Body of pancreas (tissue), 4 donors: ENCODE measurements at regions not wholly inside any gene's neighbourhood (a gene's known extent, or its start where the extent isn't known, plus 50 kb on each side); places are given as distances from the start of the nearest gene placed in this dataset.

ENCODE experiments used
- ATAC-seq: fragments of 150-250 bp; one replicate; pipeline ENCODE4 v1.9.1; 2016
- DNase-seq, 4 donors: peaks; one replicate each; pipeline ENCODE4 v3.0.0-alpha.2; 2019
- H3K27ac ChIP-seq, 4 donors: fragments of 200-600 bp; sonication (generic); 1 replicate in 3 of 4; 2 replicates in 1 of 4; pipeline versions ENCODE4 v1.5.1 to v1.6.1; 2016 to 2019; ENCODE audit warnings: mild to moderate bottlenecking in 1 of 4, mixed read lengths in 1 of 4, moderate library complexity in 1 of 4
- H3K27me3 ChIP-seq, 2 donors: fragments of 200-600 bp; sonication (generic); one replicate each; pipeline ENCODE4 v1.6.0; 2016; ENCODE audit warnings: mild to moderate bottlenecking in 1 of 2
- H3K36me3 ChIP-seq, 2 donors: fragments of 200-600 bp; sonication (generic); replicated peaks in 1 of 2; 2 replicates each; pipeline ENCODE4 v1.5.1; 2016; ENCODE audit warnings: low read depth in 2 of 2; ENCODE audit not compliant: insufficient read depth in 1 of 2
- H3K4me1 ChIP-seq: fragments of 200-600 bp; sonication (generic); one replicate; pipeline ENCODE4 v1.6.0; 2016
- H3K4me3 ChIP-seq, 2 donors: fragments of 200-600 bp; sonication (generic); 1 replicate in 1 of 2; 2 replicates in 1 of 2; pipeline ENCODE4 v1.5.1; 2016 to 2019
- H3K9me3 ChIP-seq, 3 donors: fragments of 200-600 bp; sonication (generic); 1 replicate in 2 of 3; 2 replicates in 1 of 3; pipeline ENCODE4 v1.5.1; 2016
- CTCF ChIP-seq, 7 experiments: fragments of 450-650 bp in 4 of 7; fragments of 200-600 bp in 3 of 7; sonication (generic) in 3 of 7; IDR thresholded peaks; one replicate each; pipeline ENCODE4 v1.5.1; 2016 to 2019; ENCODE audit warnings: antibody characterized with exemption in 7 of 7
- POLR2A ChIP-seq, 3 donors: fragments of 450-650 bp; IDR thresholded peaks; one replicate each; pipeline ENCODE4 v1.6.1; 2016; ENCODE audit warnings: antibody characterized with exemption in 3 of 3, mild to moderate bottlenecking in 2 of 3
- WGBS, 2 donors: methylation state at CpG; one replicate each; pipeline ENCODE4 v1.1.5; 2017; 5-methylcytosine and 5-hydroxymethylcytosine counted together
- intact Hi-C: fragments of 100-400 bp; cut with DNase I; formaldehyde crosslinking; loops from one replicate; pipeline ENCODE4 v1.15.1; 2023

- H3K9me3 ChIP-seq = no peaks in the 10 kb centered on the region
- ATAC-seq = no peak
- intact Hi-C loops = loop anchor here (10.0 kb wide), 1 partner anchor 61 kb away; no protein-coding TSS in a partner anchor
These were observed 581.4 kb upstream of the PIK3C3 start for GRCh38 chr18:41373612-41374011.

DNA sequence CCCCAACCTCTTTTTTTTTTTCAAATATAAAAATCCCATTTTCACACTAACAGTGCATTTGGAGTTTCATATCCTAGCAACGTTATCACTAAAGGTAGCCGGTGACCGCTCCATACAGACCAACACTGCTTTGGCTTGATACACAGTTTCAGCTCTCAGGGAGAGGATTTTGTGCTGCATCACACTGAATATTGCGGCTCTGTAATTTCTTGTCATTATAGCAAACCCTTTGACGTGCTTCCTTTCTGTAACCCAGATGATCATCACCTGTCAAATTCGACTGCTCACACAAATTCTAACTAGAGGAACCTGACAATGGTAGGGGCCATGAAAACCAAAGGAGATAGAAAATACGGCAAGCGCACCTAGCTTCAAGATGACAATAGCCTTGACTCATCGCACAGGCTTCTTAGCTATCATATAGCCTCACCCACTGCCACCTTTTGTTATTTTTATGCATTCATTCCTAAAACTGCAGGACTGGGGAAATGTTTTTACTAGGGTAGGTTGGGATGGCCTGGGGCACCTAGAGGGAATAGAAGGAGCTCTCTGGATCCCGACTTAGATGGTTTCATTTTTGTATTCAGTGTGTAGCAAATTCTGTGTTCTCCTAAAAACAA lies 582.9 kb upstream of the PIK3C3 start:
- ATAC-seq = no peak
- no peak for DNase-seq
- no peaks in the 10 kb centered on the region for H3K4me1 ChIP-seq
- intact Hi-C loops = loop anchor here (10.0 kb wide), 1 partner anchor 63 kb away; no protein-coding TSS in a partner anchor
- TF ChIP-seq CTCF (IDR thresholded peaks at IDR 0.05) = no peak
- no peak for TF ChIP-seq POLR2A (IDR thresholded peaks at IDR 0.05)
- no peak overlapping the region for H3K4me3 ChIP-seq
- no peaks in the 10 kb centered on the region for H3K9me3 ChIP-seq
- 55 to 60% methylated on average over 10 of the region's 10 CpGs for WGBS, 2 donors
- H3K27ac ChIP-seq = no peak overlapping the region
- H3K27me3 ChIP-seq = no peaks in the 10 kb centered on the region
- H3K36me3 ChIP-seq = no peaks in the 10 kb centered on the region

More at GRCh38 chr18:41373612-41374011, 581.4 kb upstream of the PIK3C3 start:
- no peak for TF ChIP-seq CTCF (IDR thresholded peaks at IDR 0.05)
- TF ChIP-seq POLR2A (IDR thresholded peaks at IDR 0.05) = no peak
- no peak for DNase-seq
- Histone ChIP-seq H3K27ac (no peak overlapping the region), H3K4me1 (no peaks in the 10 kb centered on the region), H3K36me3 (no peaks in the 10 kb centered on the region), H3K27me3 (no peaks in the 10 kb centered on the region), H3K4me3 (no peak overlapping the region)

- WGBS, 2 donors = 41 to 42% methylated on average over 5 of the region's 5 CpGs
- peak in 1 of 4 donors; percentile 5 for DNase-seq
These were observed 583.6 kb upstream of the PIK3C3 start for GRCh38 chr18:41371156-41372045.

DNA sequence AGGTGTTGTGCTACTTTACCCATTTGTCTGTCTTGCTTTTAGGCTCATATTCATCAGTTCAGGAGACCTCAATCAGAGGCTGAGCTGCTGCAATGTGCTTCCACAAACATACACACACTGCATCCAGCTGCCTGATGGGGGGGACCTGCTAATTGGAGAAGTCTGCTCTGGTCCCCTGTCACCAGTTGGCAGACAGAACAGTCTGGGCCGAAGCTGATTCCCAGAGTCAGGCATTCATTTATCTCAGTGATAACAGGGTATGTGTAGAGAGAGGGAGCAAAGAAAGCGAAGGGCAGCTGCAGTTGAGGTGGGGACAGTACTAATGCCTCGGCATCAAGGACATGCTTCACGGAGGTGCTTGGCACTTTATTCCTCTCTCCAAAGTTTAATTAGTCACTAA lies 584.3 kb upstream of the PIK3C3 start:
- no peaks in the 10 kb centered on the region for H3K27me3 ChIP-seq
- ATAC-seq (no peak), DNase-seq (no peak)
- H3K4me1 ChIP-seq = no peaks in the 10 kb centered on the region
- H3K36me3 ChIP-seq = no peaks in the 10 kb centered on the region
- TF ChIP-seq CTCF (IDR thresholded peaks at IDR 0.05) (no peak), POLR2A (IDR thresholded peaks at IDR 0.05) (no peak)
- no peak overlapping the region for H3K4me3 ChIP-seq
- no peak overlapping the region for H3K27ac ChIP-seq
- intact Hi-C loops = loop anchor here (10.0 kb wide), 1 partner anchor 64 kb away; no protein-coding TSS in a partner anchor
- 17 to 20% methylated on average over 4 of the region's 4 CpGs for WGBS, 2 donors
- H3K9me3 ChIP-seq = no peaks in the 10 kb centered on the region

More at GRCh38 chr18:41371156-41372045, 583.6 kb upstream of the PIK3C3 start:
- Histone ChIP-seq H3K9me3 (no peaks in the 10 kb centered on the region), H3K4me1 (no peaks in the 10 kb centered on the region), H3K36me3 (no peaks in the 10 kb centered on the region), H3K4me3 (no peak overlapping the region), H3K27me3 (no peaks in the 10 kb centered on the region), H3K27ac (no peak overlapping the region)
- intact Hi-C loops = loop anchor here (10.0 kb wide), 1 partner anchor 63 kb away; no protein-coding TSS in a partner anchor
- TF ChIP-seq POLR2A (IDR thresholded peaks at IDR 0.05) = no peak
- no peak for TF ChIP-seq CTCF (IDR thresholded peaks at IDR 0.05)
- ATAC-seq = no peak
